HG02852 (cell line): ENCODE measurements at regions not wholly inside any gene's neighbourhood (a gene's known extent, or its start where the extent isn't known, plus 50 kb on each side); places are given as distances from the start of the nearest gene placed in this dataset.

Experiments used
- ATAC-seq: cut with Tn5 transposase; IDR thresholded peaks from one replicate; pipeline ENCODE4 v1.9.1; 2021; ENCODE audit warnings: mild to moderate bottlenecking, moderate library complexity; ENCODE audit not compliant: unreplicated experiment

GRCh38 chr14:87816416-87816815 lies 176.6 kb downstream of the GALC start:
- ATAC-seq: no peak

- no peak for ATAC-seq
Observed at GRCh38 chr14:87815121-87815520, 177.9 kb downstream of the GALC start.

- ATAC-seq: no peak
Observed at GRCh38 chr14:87813686-87814085, 179.3 kb downstream of the GALC start.

- ATAC-seq: no peak
Observed at GRCh38 chr14:87813211-87813610, 179.8 kb downstream of the GALC start.

GRCh38 chr14:87811246-87811645 lies 181.7 kb downstream of the GALC start:
- no peak for ATAC-seq

- ATAC-seq: no peak
Observed at GRCh38 chr14:87810711-87811110, 182.3 kb downstream of the GALC start.

GRCh38 chr14:87809261-87809660 lies 183.7 kb downstream of the GALC start:
- ATAC-seq: no peak

GRCh38 chr14:87805315-87805723 lies 187.7 kb downstream of the GALC start:
- peak; percentile 86 for ATAC-seq

- ATAC-seq: no peak
Observed at GRCh38 chr14:87800216-87800615, 192.8 kb downstream of the GALC start.

GRCh38 chr14:87799400-87799799 lies 193.6 kb downstream of the GALC start:
- no peak for ATAC-seq

GRCh38 chr14:87797001-87797400 lies 196.0 kb downstream of the GALC start:
- ATAC-seq: no peak

- no peak for ATAC-seq
Observed at GRCh38 chr14:87794561-87794960, 198.4 kb downstream of the GALC start.

- peak; percentile 55 for ATAC-seq
Observed at GRCh38 chr14:87785897-87786296, 207.1 kb downstream of the GALC start.

GRCh38 chr14:87784386-87784785 lies 208.6 kb downstream of the GALC start:
- no peak for ATAC-seq

GRCh38 chr14:87783071-87783470 lies 209.9 kb downstream of the GALC start:
- no peak for ATAC-seq

GRCh38 chr14:87772854-87773253 lies 220.1 kb downstream of the GALC start:
- no peak for ATAC-seq

GRCh38 chr14:87767567-87767901 lies 225.4 kb downstream of the GALC start:
- ATAC-seq: peak; percentile 86

- no peak for ATAC-seq
Observed at GRCh38 chr14:87758876-87759275, 234.1 kb downstream of the GALC start.

GRCh38 chr14:87756661-87757060 lies 236.3 kb downstream of the GALC start:
- peak; percentile 88 for ATAC-seq

GRCh38 chr14:87754520-87755223 lies 238.3 kb downstream of the GALC start:
- no peak for ATAC-seq

- ATAC-seq: no peak
Observed at GRCh38 chr14:87748558-87748957, 244.4 kb downstream of the GALC start.

- peak; percentile 76 for ATAC-seq
Observed at GRCh38 chr14:87745507-87746118, 247.4 kb downstream of the GALC start.
